ENCODE measurements at regions not wholly inside any gene's neighbourhood (a gene's known extent, or its start where the extent isn't known, plus 50 kb on each side); places are given as distances from the start of the nearest gene placed in this dataset.

- DNase-seq (ENCODE audit: low spot score), result no peak
- no peak overlapping the region for H3K4me2 ChIP-seq (ENCODE audit: low read length)
- no peak for TF ChIP-seq EZH2phosphoT487 (IDR thresholded peaks at IDR 0.05; ENCODE audit: borderline replicate concordance, low read depth, low read length)
- TF ChIP-seq, protein P1, sequence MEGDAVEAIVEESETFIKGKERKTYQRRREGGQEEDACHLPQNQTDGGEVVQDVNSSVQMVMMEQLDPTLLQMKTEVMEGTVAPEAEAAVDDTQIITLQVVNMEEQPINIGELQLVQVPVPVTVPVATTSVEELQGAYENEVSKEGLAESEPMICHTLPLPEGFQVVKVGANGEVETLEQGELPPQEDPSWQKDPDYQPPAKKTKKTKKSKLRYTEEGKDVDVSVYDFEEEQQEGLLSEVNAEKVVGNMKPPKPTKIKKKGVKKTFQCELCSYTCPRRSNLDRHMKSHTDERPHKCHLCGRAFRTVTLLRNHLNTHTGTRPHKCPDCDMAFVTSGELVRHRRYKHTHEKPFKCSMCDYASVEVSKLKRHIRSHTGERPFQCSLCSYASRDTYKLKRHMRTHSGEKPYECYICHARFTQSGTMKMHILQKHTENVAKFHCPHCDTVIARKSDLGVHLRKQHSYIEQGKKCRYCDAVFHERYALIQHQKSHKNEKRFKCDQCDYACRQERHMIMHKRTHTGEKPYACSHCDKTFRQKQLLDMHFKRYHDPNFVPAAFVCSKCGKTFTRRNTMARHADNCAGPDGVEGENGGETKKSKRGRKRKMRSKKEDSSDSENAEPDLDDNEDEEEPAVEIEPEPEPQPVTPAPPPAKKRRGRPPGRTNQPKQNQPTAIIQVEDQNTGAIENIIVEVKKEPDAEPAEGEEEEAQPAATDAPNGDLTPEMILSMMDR (conservative IDR thresholded peaks at IDR 0.05; ENCODE audit: low read length), result no peak
- no TSS peak for BruUV-seq (replicated peaks)
- H3K9me2 ChIP-seq (ENCODE audit: insufficient read depth, low read length), result no peaks in the 10 kb centered on the region
- no peaks in the 10 kb centered on the region for H4K20me1 ChIP-seq (ENCODE audit: insufficient read depth, low read length)
- no peaks in the 10 kb centered on the region; the same call in 1 of the 2 replicates for H3K36me3 ChIP-seq (ENCODE audit: insufficient read depth, low read length)
- no peak overlapping the region for H2AFZ ChIP-seq (ENCODE audit: low read length)
- no peaks in the 10 kb centered on the region for H3K79me2 ChIP-seq (ENCODE audit: insufficient read depth, low read depth, low read length)
- H3K9me3 ChIP-seq (ENCODE audit: low read length), result no peaks in the 10 kb centered on the region; the same call in 1 of the 2 replicates
- ChIA-PET POLR2A (no interaction called here), CTCF (ENCODE audit: unreplicated experiment) (no interaction called here)
- H3K27ac ChIP-seq (ENCODE audit: low read depth, low read length, poor library complexity, severe bottlenecking), result no peak overlapping the region
- intact Hi-C loops (cut with micrococcal nuclease; ENCODE audit: unreplicated experiment), result no loop called here
- no peak overlapping the region for H3K4me3 ChIP-seq (ENCODE audit: low read depth, low read length, poor library complexity, severe bottlenecking)
- H3K4me1 ChIP-seq (ENCODE audit: insufficient read depth, low read length, poor library complexity, severe bottlenecking), result no peaks in the 10 kb centered on the region
Observed at GRCh38 chr6:14746139-14746837, 499.6 kb upstream of the JARID2 start.

GRCh38 chr6:14747881-14748520, 497.9 kb upstream of the JARID2 start:
- no TSS peak for BruUV-seq (replicated peaks)
- no peaks in the 10 kb centered on the region; the same call in 1 of the 2 replicates for H3K9me3 ChIP-seq (ENCODE audit: low read length)
- H3K36me3 ChIP-seq (ENCODE audit: insufficient read depth, low read length), result no peaks in the 10 kb centered on the region; the same call in 1 of the 2 replicates
- POLR2A ChIA-PET, result no interaction called here
- no peak for TF ChIP-seq EZH2phosphoT487 (IDR thresholded peaks at IDR 0.05; ENCODE audit: borderline replicate concordance, low read depth, low read length)
- TF ChIP-seq, protein P1 (conservative IDR thresholded peaks at IDR 0.05; ENCODE audit: low read length), result no peak
- no peak overlapping the region for H3K4me2 ChIP-seq (ENCODE audit: low read length)
- CTCF ChIA-PET (ENCODE audit: unreplicated experiment), result no interaction called here
- no peaks in the 10 kb centered on the region for H3K4me1 ChIP-seq (ENCODE audit: insufficient read depth, low read length, poor library complexity, severe bottlenecking)
- H3K4me3 ChIP-seq (ENCODE audit: low read depth, low read length, poor library complexity, severe bottlenecking), result no peak overlapping the region
- DNase-seq (ENCODE audit: low spot score), result no peak
- H3K79me2 ChIP-seq (ENCODE audit: insufficient read depth, low read depth, low read length), result no peaks in the 10 kb centered on the region
- H3K9me2 ChIP-seq (ENCODE audit: insufficient read depth, low read length), result no peaks in the 10 kb centered on the region
- H2AFZ ChIP-seq (ENCODE audit: low read length), result peak overlapping the region; percentile 52; the same call in 1 of the 2 replicates
- no peaks in the 10 kb centered on the region for H4K20me1 ChIP-seq (ENCODE audit: insufficient read depth, low read length)
- intact Hi-C loops (cut with micrococcal nuclease; ENCODE audit: unreplicated experiment), result no loop called here
- no peak overlapping the region for H3K27ac ChIP-seq (ENCODE audit: low read depth, low read length, poor library complexity, severe bottlenecking)

- H3K79me2 ChIP-seq (ENCODE audit: insufficient read depth, low read depth, low read length), result no peaks in the 10 kb centered on the region
- H3K4me3 ChIP-seq (ENCODE audit: low read depth, low read length, poor library complexity, severe bottlenecking), result no peak overlapping the region
- BruUV-seq (replicated peaks), result no TSS peak
- peak overlapping the region; percentile 52; the same call in 1 of the 2 replicates for H2AFZ ChIP-seq (ENCODE audit: low read length)
- no peaks in the 10 kb centered on the region for H3K9me2 ChIP-seq (ENCODE audit: insufficient read depth, low read length)
- no peaks in the 10 kb centered on the region for H4K20me1 ChIP-seq (ENCODE audit: insufficient read depth, low read length)
- ChIA-PET POLR2A (interaction anchor here (0.6 kb wide), 1 partner anchor 22 kb away, joined by 6 read pairs; no protein-coding TSS in a partner anchor), CTCF (ENCODE audit: unreplicated experiment) (no interaction called here)
- H3K4me1 ChIP-seq (ENCODE audit: insufficient read depth, low read length, poor library complexity, severe bottlenecking), result no peaks in the 10 kb centered on the region
- no peak overlapping the region for H3K27ac ChIP-seq (ENCODE audit: low read depth, low read length, poor library complexity, severe bottlenecking)
- H3K36me3 ChIP-seq (ENCODE audit: insufficient read depth, low read length), result no peaks in the 10 kb centered on the region; the same call in 1 of the 2 replicates
- H3K4me2 ChIP-seq (ENCODE audit: low read length), result no peak overlapping the region
- TF ChIP-seq, protein P1 (conservative IDR thresholded peaks at IDR 0.05; ENCODE audit: low read length), result no peak
- TF ChIP-seq EZH2phosphoT487 (IDR thresholded peaks at IDR 0.05; ENCODE audit: borderline replicate concordance, low read depth, low read length), result no peak
- no peaks in the 10 kb centered on the region; the same call in 1 of the 2 replicates for H3K9me3 ChIP-seq (ENCODE audit: low read length)
- DNase-seq (ENCODE audit: low spot score), result no peak
- intact Hi-C loops (cut with micrococcal nuclease; ENCODE audit: unreplicated experiment), result no loop called here
Observed at GRCh38 chr6:14748679-14749078, 497.2 kb upstream of the JARID2 start.
